SK-N-SH (cell line): ENCODE measurements at regions not wholly inside any gene's neighbourhood (a gene's known extent, or its start where the extent isn't known, plus 50 kb on each side); places are given as distances from the start of the nearest gene placed in this dataset.

Experiments
- CTCF ChIA-PET: fragments of 300-600, 350-600 bp; formaldehyde crosslinking; extraction: SDS; loops from one replicate; lab custom pipeline; 2021; lab: Yijun Ruan, JAX
- POLR2A ChIA-PET: fragments of 350-600 bp; sonication (Branson Sonifier 250); formaldehyde crosslinking; extraction: SDS; loops from one replicate; lab custom pipeline; 2020; ENCODE audit warnings: antibody characterized with exemption, inconsistent platforms; lab: Yijun Ruan, JAX
- DNase-seq: peaks from one replicate; pipeline ENCODE4 v3.0.0; 2012
- H2AFZ ChIP-seq: fragments of 200-600 bp; sonication (generic); 2 replicates; pipeline ENCODE4 v1.8.1; 2016; ENCODE audit warnings: antibody characterized with exemption, mild to moderate bottlenecking, low read depth
- H3F3A ChIP-seq: fragments of 200-600 bp; sonication (generic); replicated peaks from 2 replicates; pipeline ENCODE3; 2016; ENCODE audit warnings: antibody characterized with exemption, mild to moderate bottlenecking; ENCODE audit not compliant: insufficient read depth
- H3K27ac ChIP-seq, 2 experiments: fragments of 200-500 bp in 1 of 2; fragments of 200-600 bp in 1 of 2; sonication (Bioruptor generic) in 1 of 2; sonication (generic), shearing (Covaris generic) in 1 of 2; 2 replicates each; pipeline versions ENCODE4 v1.5.1 to v1.6.1; 2014 to 2016; ENCODE audit warnings: low read depth in 2 of 2, inconsistent platforms in 1 of 2, low read length in 1 of 2, mild to moderate bottlenecking in 1 of 2, mixed read lengths in 1 of 2
- H3K27me3 ChIP-seq: fragments of 200-600 bp; sonication (generic), shearing (Covaris generic); 2 replicates; pipeline ENCODE4 v1.6.1; 2016; ENCODE audit warnings: mixed run types; ENCODE audit not compliant: insufficient read depth
- H3K36me3 ChIP-seq, 2 experiments: fragments of 200-500 bp in 1 of 2; fragments of 200-600 bp in 1 of 2; sonication (Bioruptor generic) in 1 of 2; sonication (generic) in 1 of 2; replicated peaks in 1 of 2; 2 replicates each; pipeline versions ENCODE3 to v1.5.1; 2014 to 2016; ENCODE audit warnings: low read length in 1 of 2, mild to moderate bottlenecking in 1 of 2; ENCODE audit not compliant: insufficient read depth in 2 of 2, control insufficient read depth in 1 of 2
- H3K4me1 ChIP-seq, 2 experiments: fragments of 200-500 bp in 1 of 2; fragments of 200-600 bp in 1 of 2; sonication (Bioruptor generic) in 1 of 2; sonication (generic), shearing (Covaris generic) in 1 of 2; 2 replicates each; pipeline versions ENCODE4 v1.5.1 to v1.6.1; 2014 to 2016; ENCODE audit warnings: low read depth in 1 of 2, low read length in 1 of 2, mixed run types in 1 of 2; ENCODE audit not compliant: insufficient read depth in 2 of 2, control insufficient read depth in 1 of 2
- H3K4me2 ChIP-seq: fragments of 200-600 bp; sonication (generic), shearing (Covaris generic); 2 replicates; pipeline ENCODE4 v1.6.1; 2017; ENCODE audit warnings: mixed run types
- H3K4me3 ChIP-seq, 2 experiments: fragments of 200-500 bp in 1 of 2; fragments of 200-600 bp in 1 of 2; sonication (Bioruptor generic) in 1 of 2; sonication (generic), shearing (Covaris generic) in 1 of 2; 2 replicates each; pipeline versions ENCODE4 v1.5.1 to v1.8.1; 2014 to 2016; ENCODE audit warnings: low read depth in 2 of 2, inconsistent platforms in 1 of 2, low read length in 1 of 2, mild to moderate bottlenecking in 1 of 2, mixed read lengths in 1 of 2, moderate library complexity in 1 of 2
- H3K79me2 ChIP-seq: fragments of 200-600 bp; sonication (generic); 2 replicates; pipeline ENCODE4 v1.8.1; 2017; ENCODE audit warnings: mild to moderate bottlenecking; ENCODE audit not compliant: insufficient read depth
- H3K9ac ChIP-seq: fragments of 200-600 bp; sonication (generic); 2 replicates; pipeline ENCODE4 v1.6.1; 2017; ENCODE audit warnings: mixed run types
- H3K9me2 ChIP-seq: fragments of 200-600 bp; sonication (generic); 2 replicates; pipeline ENCODE4 v1.6.1; 2017; ENCODE audit warnings: mixed run types
- H3K9me3 ChIP-seq: fragments of 200-600 bp; sonication (generic); 2 replicates; pipeline ENCODE4 v1.6.1; 2017; ENCODE audit warnings: mixed run types, mild to moderate bottlenecking, moderate library complexity
- H4K20me1 ChIP-seq: fragments of 200-600 bp; sonication (generic); 2 replicates; pipeline ENCODE4 v1.6.1; 2017; ENCODE audit warnings: mild to moderate bottlenecking, mixed run types; ENCODE audit not compliant: insufficient read depth
- CHD2 ChIP-seq: fragments of 150-350 bp; IDR thresholded peaks from 2 replicates; pipeline ENCODE4 v1.6.1; 2018; ENCODE audit warnings: low read length; ENCODE audit not compliant: partially characterized antibody
- ELF1 ChIP-seq: IDR thresholded peaks from 2 replicates; pipeline ENCODE4 v1.4.0; 2012
- FOSL2 ChIP-seq: IDR thresholded peaks from 2 replicates; pipeline ENCODE4 v1.4.0; 2012; ENCODE audit warnings: low read depth, mild to moderate bottlenecking, moderate library complexity, borderline replicate concordance
- FOXJ3 ChIP-seq: sonication (generic); formaldehyde crosslinking; IDR thresholded peaks from 2 replicates; pipeline ENCODE4 v1.5.1; 2020; ENCODE audit warnings: mild to moderate bottlenecking, missing genetic modification reagents
- FOXM1 ChIP-seq: IDR thresholded peaks from 2 replicates; pipeline ENCODE4 v1.4.0; 2012; ENCODE audit warnings: low read depth, mild to moderate bottlenecking
- IRF3 ChIP-seq: fragments of 150-350 bp; IDR thresholded peaks from 2 replicates; pipeline ENCODE4 v1.6.1; 2016; ENCODE audit warnings: mild to moderate bottlenecking, low read depth, low read length
- JUND ChIP-seq: IDR thresholded peaks from 2 replicates; pipeline ENCODE4 v1.4.0; 2012
- MXI1 ChIP-seq: IDR thresholded peaks from 2 replicates; pipeline ENCODE4 v1.6.1; 2012; ENCODE audit warnings: mild to moderate bottlenecking, low read depth, low read length, improper control_type of control experiment
- NFIC ChIP-seq: IDR thresholded peaks from 2 replicates; pipeline ENCODE4 v1.4.0; 2012; ENCODE audit warnings: borderline replicate concordance
- NRF1 ChIP-seq: IDR thresholded peaks from 2 replicates; pipeline ENCODE4 v1.6.1; 2012; ENCODE audit warnings: low read depth, mild to moderate bottlenecking, low read length
- PBX3 ChIP-seq: IDR thresholded peaks from 2 replicates; pipeline ENCODE4; 2012
- POLR2AphosphoS5 ChIP-seq: IDR thresholded peaks from 2 replicates; pipeline ENCODE4 v1.6.1; 2012; ENCODE audit warnings: low read depth, low read length
- RCOR1 ChIP-seq: fragments of 150-350 bp; IDR thresholded peaks from 2 replicates; pipeline ENCODE4 v1.6.1; 2017; ENCODE audit warnings: antibody characterized with exemption, low read length
- RFX5 ChIP-seq: IDR thresholded peaks from 2 replicates; pipeline ENCODE4 v1.6.1; 2012; ENCODE audit warnings: mild to moderate bottlenecking, improper control_type of control experiment, low read length
- SIN3A ChIP-seq: IDR thresholded peaks from 2 replicates; pipeline ENCODE4 v1.6.1; 2012; ENCODE audit warnings: low read depth, mild to moderate bottlenecking, low read length, moderate library complexity, borderline replicate concordance
- SMC3 ChIP-seq: IDR thresholded peaks from 2 replicates; pipeline ENCODE4 v1.6.1; 2012; ENCODE audit warnings: low read depth, low read length, improper control_type of control experiment
- TAF1 ChIP-seq: IDR thresholded peaks from 2 replicates; pipeline ENCODE4 v1.6.1; 2012; ENCODE audit warnings: low read depth, mild to moderate bottlenecking, low read length, moderate library complexity, borderline replicate concordance
- TEAD4 ChIP-seq: IDR thresholded peaks from 2 replicates; pipeline ENCODE4 v1.4.0; 2012; ENCODE audit warnings: mild to moderate bottlenecking, borderline replicate concordance; ENCODE audit not compliant: insufficient read depth
- USF1 ChIP-seq: IDR thresholded peaks from 2 replicates; pipeline ENCODE4 v1.4.0; 2012; ENCODE audit warnings: low read depth, borderline replicate concordance
- WGBS: methylation state at CpG from one replicate; pipeline ENCODE4 v1.1.6; 2017; ENCODE audit warnings: low lambda C conversion rate; 5-methylcytosine and 5-hydroxymethylcytosine counted together

GRCh38 chr18:77401173-77401572 lies 151.5 kb downstream of the GALR1 start:
- Histone ChIP-seq H3K4me3 (no peak overlapping the region), H3K9me2 (no peaks in the 10 kb centered on the region), H3K4me2 (no peak overlapping the region), H3K36me3 (no peaks in the 10 kb centered on the region), H2AFZ (no peak overlapping the region), H3K4me1 (no peaks in the 10 kb centered on the region), H3K27ac (no peak overlapping the region), H3K79me2 (no peaks in the 10 kb centered on the region), H3F3A (no peaks in the 10 kb centered on the region), H4K20me1 (no peaks in the 10 kb centered on the region), H3K9ac (no peak overlapping the region), H3K9me3 (0 out of 2 replicates have a peak, but pooled peaks cover 2% of the 10 kb centered on the region), H3K27me3 (no peaks in the 10 kb centered on the region)
- WGBS: 50% methylated on average over 9 of the region's 9 CpGs
- POLR2A ChIA-PET: no interaction called here
- TF ChIP-seq RFX5: no peak
- no peak for TF ChIP-seq POLR2AphosphoS5
- no peak for TF ChIP-seq MXI1
- CTCF ChIA-PET: no interaction called here
- DNase-seq: no peak

- no peaks in the 10 kb centered on the region for H3K36me3 ChIP-seq
- H3K27ac ChIP-seq: no peak overlapping the region
- H3K4me2 ChIP-seq: no peak overlapping the region
- no peak overlapping the region for H3K9ac ChIP-seq
- no peaks in the 10 kb centered on the region for H4K20me1 ChIP-seq
- 0 out of 2 replicates have a peak, but pooled peaks cover 3% of the 10 kb centered on the region for H3K9me3 ChIP-seq
- TF ChIP-seq MXI1 (no peak), JUND (no peak), NFIC (no peak), TEAD4 (no peak), SIN3A (no peak), SMC3 (no peak)
- no peaks in the 10 kb centered on the region for H3K9me2 ChIP-seq
- CTCF ChIA-PET: no interaction called here
- WGBS: 51% methylated on average over 11 of the region's 14 CpGs
- no peak overlapping the region for H3K4me3 ChIP-seq
- H3K27me3 ChIP-seq: no peaks in the 10 kb centered on the region
- no peaks in the 10 kb centered on the region for H3F3A ChIP-seq
- POLR2A ChIA-PET: no interaction called here
- DNase-seq: no peak
- H3K79me2 ChIP-seq: no peaks in the 10 kb centered on the region
- no peak overlapping the region for H2AFZ ChIP-seq
- H3K4me1 ChIP-seq: no peaks in the 10 kb centered on the region
Measured at GRCh38 chr18:77403969-77404535, 154.4 kb downstream of the GALR1 start.

- DNase-seq: no peak
- no peaks in the 10 kb centered on the region for H3F3A ChIP-seq
- no peak overlapping the region for H3K4me2 ChIP-seq
- H2AFZ ChIP-seq: no peak overlapping the region
- H3K4me3 ChIP-seq: no peak overlapping the region
- H3K9ac ChIP-seq: no peak overlapping the region
- H3K9me2 ChIP-seq: no peaks in the 10 kb centered on the region
- H3K36me3 ChIP-seq: no peaks in the 10 kb centered on the region
- CTCF ChIA-PET: no interaction called here
- 0 out of 2 replicates have a peak, but pooled peaks cover 3% of the 10 kb centered on the region for H3K9me3 ChIP-seq
- WGBS: 47% methylated on average over 11 of the region's 11 CpGs
- no peaks in the 10 kb centered on the region for H3K79me2 ChIP-seq
- no peak overlapping the region for H3K27ac ChIP-seq
- H4K20me1 ChIP-seq: no peaks in the 10 kb centered on the region
- H3K4me1 ChIP-seq: no peaks in the 10 kb centered on the region
- POLR2A ChIA-PET: no interaction called here
- H3K27me3 ChIP-seq: no peaks in the 10 kb centered on the region
- TF ChIP-seq PBX3: no peak
- TF ChIP-seq NFIC: no peak
- TF ChIP-seq FOSL2: no peak
- TF ChIP-seq RCOR1: no peak
- TF ChIP-seq IRF3: no peak
- TF ChIP-seq TAF1: no peak
- no peak for TF ChIP-seq FOXM1
- no peak for TF ChIP-seq CHD2
- no peak for TF ChIP-seq USF1
- TF ChIP-seq FOXJ3 (CRISPR knock-in tag): no peak
- TF ChIP-seq NRF1: no peak
- TF ChIP-seq RFX5: no peak
- TF ChIP-seq SIN3A: no peak
- TF ChIP-seq ELF1: no peak
- no peak for TF ChIP-seq MXI1
Measured at GRCh38 chr18:77405096-77405495, 155.4 kb downstream of the GALR1 start.
